ENCODE measurements at regions not wholly inside any gene's neighbourhood (a gene's known extent, or its start where the extent isn't known, plus 50 kb on each side); places are given as distances from the start of the nearest gene placed in this dataset.

GRCh38 chr2:219714681-219715400, 87.4 kb downstream of the SLC4A3 start:
- no peak overlapping the region for H3K27ac ChIP-seq
- no peaks in the 10 kb centered on the region for H3K36me3 ChIP-seq
- no peak for DNase-seq
- peaks cover 0 to 7% (median 0%) of the 10 kb centered on the region in 3 donors for H3K27me3 ChIP-seq
- intact Hi-C loops (cut with DNase I; ENCODE audit: low total_unique reads): no loop called here
- no peaks in the 10 kb centered on the region for H3K4me1 ChIP-seq
- H3K4me3 ChIP-seq: no peak overlapping the region
- 96 to 100% (median 100%) methylated on average over 1 of the region's 1 CpG for WGBS, 5 donors
- TF ChIP-seq POLR2A (IDR thresholded peaks at IDR 0.05): no peak
- TF ChIP-seq POLR2AphosphoS5 (IDR thresholded peaks at IDR 0.05): no peak
- no peak for TF ChIP-seq EP300 (IDR thresholded peaks at IDR 0.05)
- TF ChIP-seq CTCF (IDR thresholded peaks at IDR 0.05): no peak
- H3K9me3 ChIP-seq: peaks cover 0 to 2% (median 0%) of the 10 kb centered on the region in 4 donors

GRCh38 chr2:219718066-219718465, 90.6 kb downstream of the SLC4A3 start:
- intact Hi-C loops (cut with DNase I; ENCODE audit: low total_unique reads): no loop called here
- Histone ChIP-seq H3K4me3 (no peak overlapping the region), H3K9me3 (peaks cover 0 to 2% (median 0%) of the 10 kb centered on the region in 4 donors), H3K27me3 (no peaks in the 10 kb centered on the region), H3K4me1 (no peaks in the 10 kb centered on the region), H3K27ac (no peak overlapping the region), H3K36me3 (no peaks in the 10 kb centered on the region)
- DNase-seq: no peak
- 67 to 82% (median 78%) methylated on average over 3 of the region's 3 CpGs for WGBS, 5 donors
- no peak for TF ChIP-seq EP300 (IDR thresholded peaks at IDR 0.05)
- TF ChIP-seq CTCF (IDR thresholded peaks at IDR 0.05): no peak
- no peak for TF ChIP-seq POLR2A (IDR thresholded peaks at IDR 0.05)
- no peak for TF ChIP-seq POLR2AphosphoS5 (IDR thresholded peaks at IDR 0.05)

- intact Hi-C loops (cut with DNase I; ENCODE audit: low total_unique reads): no loop called here
- H3K36me3 ChIP-seq: no peaks in the 10 kb centered on the region
- no peaks in the 10 kb centered on the region for H3K4me1 ChIP-seq
- DNase-seq: no peak
- H3K27ac ChIP-seq: no peak overlapping the region
- H3K4me3 ChIP-seq: no peak overlapping the region
- TF ChIP-seq POLR2AphosphoS5 (IDR thresholded peaks at IDR 0.05): no peak
- TF ChIP-seq CTCF (IDR thresholded peaks at IDR 0.05): no peak
- TF ChIP-seq EP300 (IDR thresholded peaks at IDR 0.05): no peak
- no peak for TF ChIP-seq POLR2A (IDR thresholded peaks at IDR 0.05)
- peaks cover 0 to 1% (median 0%) of the 10 kb centered on the region in 4 donors for H3K9me3 ChIP-seq
- 63 to 81% (median 77%) methylated on average over 4 of the region's 4 CpGs for WGBS, 5 donors
- no peaks in the 10 kb centered on the region for H3K27me3 ChIP-seq
These were observed 92.1 kb downstream of the SLC4A3 start for GRCh38 chr2:219719521-219719920.

GRCh38 chr2:219720956-219721355, 93.5 kb downstream of the SLC4A3 start:
- H3K27me3 ChIP-seq: no peaks in the 10 kb centered on the region
- intact Hi-C loops (cut with DNase I; ENCODE audit: low total_unique reads): no loop called here
- no peak for DNase-seq
- H3K4me1 ChIP-seq: no peaks in the 10 kb centered on the region
- no peaks in the 10 kb centered on the region for H3K36me3 ChIP-seq
- TF ChIP-seq EP300 (IDR thresholded peaks at IDR 0.05) (no peak), POLR2A (IDR thresholded peaks at IDR 0.05) (no peak), CTCF (IDR thresholded peaks at IDR 0.05) (no peak), POLR2AphosphoS5 (IDR thresholded peaks at IDR 0.05) (no peak)
- no peak overlapping the region for H3K4me3 ChIP-seq
- H3K27ac ChIP-seq: no peak overlapping the region
- 63 to 72% (median 65%) methylated on average over 6 of the region's 6 CpGs for WGBS, 5 donors
- no peaks in the 10 kb centered on the region for H3K9me3 ChIP-seq
